Glutamatergic neuron (in vitro differentiated cells): ENCODE measurements at regions not wholly inside any gene's neighbourhood (a gene's known extent, or its start where the extent isn't known, plus 50 kb on each side); places are given as distances from the start of the nearest gene placed in this dataset.
A peak's percentile ranks its signal among the peaks of the same experiment; 100 is the strongest.
"Not testable (repeated sequence)": the region's sequence is repeated elsewhere in the genome, so short reads cannot be mapped to it uniquely, and the experiment has no call there.

Experiments
- DNase-seq: peaks from one replicate; pipeline ENCODE4 v3.0.0; 2022
- H3K27ac Mint-ChIP-seq: one replicate; pipeline ENCODE4 v1.8.0; 2020; ENCODE audit warnings: mild to moderate bottlenecking, mixed read lengths, inconsistent platforms; ENCODE audit not compliant: unreplicated experiment
- H3K27me3 Mint-ChIP-seq: one replicate; pipeline ENCODE4 v1.8.0; 2020; ENCODE audit warnings: mild to moderate bottlenecking, moderate library complexity, mixed read lengths, inconsistent platforms; ENCODE audit not compliant: unreplicated experiment
- H3K36me3 Mint-ChIP-seq: one replicate; pipeline ENCODE4 v1.8.0; 2020; ENCODE audit warnings: mild to moderate bottlenecking, mixed read lengths, inconsistent platforms; ENCODE audit not compliant: unreplicated experiment
- H3K4me1 Mint-ChIP-seq: one replicate; pipeline ENCODE4 v1.8.0; 2020; ENCODE audit warnings: mild to moderate bottlenecking, low read depth, mixed read lengths, inconsistent platforms; ENCODE audit not compliant: unreplicated experiment
- H3K4me3 Mint-ChIP-seq: one replicate; pipeline ENCODE4 v1.8.0; 2020; ENCODE audit warnings: mild to moderate bottlenecking, mixed read lengths, inconsistent platforms; ENCODE audit not compliant: unreplicated experiment
- H3K9me3 Mint-ChIP-seq: one replicate; pipeline ENCODE4 v1.8.0; 2020; ENCODE audit warnings: mild to moderate bottlenecking, moderate library complexity, mixed read lengths, inconsistent platforms; ENCODE audit not compliant: unreplicated experiment
- CTCF ChIP-seq: fragments of 200-600 bp; sonication (generic); IDR thresholded peaks from one replicate; pipeline ENCODE4 v1.5.0; 2021; ENCODE audit not compliant: partially characterized antibody, unreplicated experiment

GRCh38 chr19:23475477-23475876, 80.2 kb upstream of the ZNF91 start:
- no peak for TF ChIP-seq CTCF
- no peak overlapping the region for H3K27ac Mint-ChIP-seq
- H3K27me3 Mint-ChIP-seq = peaks cover 4% of the 10 kb centered on the region
- peaks cover 8% of the 10 kb centered on the region for H3K9me3 Mint-ChIP-seq
- H3K4me3 Mint-ChIP-seq = no peak overlapping the region
- DNase-seq = no peak
- H3K36me3 Mint-ChIP-seq = peaks cover 8% of the 10 kb centered on the region
- H3K4me1 Mint-ChIP-seq = no peaks in the 10 kb centered on the region

GRCh38 chr19:23474761-23475160, 79.5 kb upstream of the ZNF91 start:
- Mint-ChIP-seq H3K9me3 (peaks cover 13% of the 10 kb centered on the region), H3K36me3 (peaks cover 14% of the 10 kb centered on the region), H3K4me1 (no peaks in the 10 kb centered on the region), H3K27me3 (peaks cover 10% of the 10 kb centered on the region), H3K27ac (no peak overlapping the region), H3K4me3 (no peak overlapping the region)
- TF ChIP-seq CTCF = no peak
- no peak for DNase-seq

- Mint-ChIP-seq H3K4me3 (no peak overlapping the region), H3K4me1 (no peaks in the 10 kb centered on the region), H3K9me3 (peaks cover 17% of the 10 kb centered on the region), H3K27ac (no peak overlapping the region), H3K27me3 (peaks cover 15% of the 10 kb centered on the region), H3K36me3 (peaks cover 19% of the 10 kb centered on the region)
- DNase-seq = no peak
- TF ChIP-seq CTCF = no peak
These were observed 78.9 kb upstream of the ZNF91 start for GRCh38 chr19:23474172-23474571.

- Mint-ChIP-seq H3K4me1 (no peaks in the 10 kb centered on the region), H3K9me3 (peaks cover 39% of the 10 kb centered on the region), H3K27me3 (peaks cover 26% of the 10 kb centered on the region), H3K36me3 (peaks cover 38% of the 10 kb centered on the region), H3K4me3 (peak overlapping the region; percentile 53), H3K27ac (no peak overlapping the region)
- DNase-seq = peak; percentile 21
- no peak for TF ChIP-seq CTCF
These were observed 75.7 kb upstream of the ZNF91 start for GRCh38 chr19:23470873-23471545.

GRCh38 chr19:23464349-23464748, 69.1 kb upstream of the ZNF91 start:
- not testable (repeated sequence) for DNase-seq, H3K4me3 Mint-ChIP-seq, H3K27ac Mint-ChIP-seq, H3K4me1 Mint-ChIP-seq
- Mint-ChIP-seq H3K36me3 (peaks cover 43% of the 10 kb centered on the region), H3K27me3 (peaks cover 20% of the 10 kb centered on the region), H3K9me3 (peaks cover 41% of the 10 kb centered on the region)

- H3K9me3 Mint-ChIP-seq = peaks cover 14% of the 10 kb centered on the region
- no peak overlapping the region for H3K4me3 Mint-ChIP-seq
- H3K36me3 Mint-ChIP-seq = peaks cover 31% of the 10 kb centered on the region
- no peak overlapping the region for H3K27ac Mint-ChIP-seq
- no peak for DNase-seq
- no peak for TF ChIP-seq CTCF
- H3K4me1 Mint-ChIP-seq = no peaks in the 10 kb centered on the region
- peaks cover 7% of the 10 kb centered on the region for H3K27me3 Mint-ChIP-seq
These were observed 65.8 kb upstream of the ZNF91 start for GRCh38 chr19:23461120-23461519.
